HEK293T (cell line): ENCODE measurements at regions not wholly inside any gene's neighbourhood (a gene's known extent, or its start where the extent isn't known, plus 50 kb on each side); places are given as distances from the start of the nearest gene placed in this dataset.
A peak's percentile ranks its signal among the peaks of the same experiment; 100 is the strongest.
"Not testable (repeated sequence)": the region's sequence is repeated elsewhere in the genome, so short reads cannot be mapped to it uniquely, and the experiment has no call there.

ENCODE experiments used
- CTCF ChIA-PET: fragments of 350-600 bp; formaldehyde crosslinking; extraction: SDS; loops from one replicate; lab custom pipeline; 2021; ENCODE audit warnings: antibody characterized with exemption, inconsistent platforms; lab: Yijun Ruan, JAX
- POLR2A ChIA-PET: fragments of 350-600 bp; formaldehyde crosslinking; extraction: SDS; loops from one replicate; lab custom pipeline; 2020; ENCODE audit warnings: antibody characterized with exemption, inconsistent platforms; lab: Yijun Ruan, JAX
- DNase-seq: peaks from one replicate; pipeline ENCODE4 v3.0.0; 2012; ENCODE audit warnings: mixed read lengths; ENCODE audit errors: extremely low spot score
- ARNT ChIP-seq: fragments of 450-650 bp; IDR thresholded peaks from 2 replicates; pipeline ENCODE4 v1.6.1; 2017; ENCODE audit warnings: mild to moderate bottlenecking
- BHLHE40 ChIP-seq: fragments of 450-650 bp; IDR thresholded peaks from 2 replicates; pipeline ENCODE4 v1.6.1; 2016; ENCODE audit warnings: mild to moderate bottlenecking, moderate library complexity, borderline replicate concordance
- CTBP1 ChIP-seq: fragments of 450-650 bp; IDR thresholded peaks from 2 replicates; pipeline ENCODE4 v1.6.1; 2016; ENCODE audit warnings: borderline replicate concordance
- ELF4 ChIP-seq: fragments of 450-650 bp; IDR thresholded peaks from 2 replicates; pipeline ENCODE4 v1.6.1; 2017; ENCODE audit warnings: antibody characterized with exemption
- FOXA1 ChIP-seq: fragments of 450-650 bp; IDR thresholded peaks from 2 replicates; pipeline ENCODE4 v1.6.1; 2016; ENCODE audit warnings: mild to moderate bottlenecking
- FOXK2 ChIP-seq: fragments of 450-650 bp; IDR thresholded peaks from 2 replicates; pipeline ENCODE4 v1.6.1; 2016; ENCODE audit warnings: mild to moderate bottlenecking
- FOXM1 ChIP-seq: fragments of 450-650 bp; IDR thresholded peaks from 2 replicates; pipeline ENCODE4 v1.6.1; 2017; ENCODE audit warnings: mild to moderate bottlenecking, borderline replicate concordance
- HDGF ChIP-seq: fragments of 450-650 bp; IDR thresholded peaks from 2 replicates; pipeline ENCODE4 v1.6.1; 2017; ENCODE audit warnings: antibody characterized with exemption, borderline replicate concordance
- L3MBTL2 ChIP-seq: fragments of 450-650 bp; conservative IDR thresholded peaks from 2 replicates; pipeline ENCODE4 v1.6.1; 2016; ENCODE audit warnings: mild to moderate bottlenecking
- LEF1 ChIP-seq: fragments of 450-650 bp; IDR thresholded peaks from 2 replicates; pipeline ENCODE4 v1.6.1; 2017; ENCODE audit warnings: mild to moderate bottlenecking, borderline replicate concordance
- NFRKB ChIP-seq: fragments of 450-650 bp; IDR thresholded peaks from 2 replicates; pipeline ENCODE4 v1.6.1; 2016; ENCODE audit warnings: mild to moderate bottlenecking, moderate library complexity
- SP1 ChIP-seq: fragments of 450-650 bp; IDR thresholded peaks from 2 replicates; pipeline ENCODE4 v1.6.1; 2017
- SUZ12 ChIP-seq: fragments of 450-650 bp; IDR thresholded peaks from 2 replicates; pipeline ENCODE4 v1.6.1; 2016; ENCODE audit warnings: mild to moderate bottlenecking
- TARDBP ChIP-seq: fragments of 450-650 bp; IDR thresholded peaks from 2 replicates; pipeline ENCODE4 v1.6.1; 2016
- ZNF384 ChIP-seq: fragments of 450-650 bp; IDR thresholded peaks from 2 replicates; pipeline ENCODE4 v1.6.1; 2016
- TF ChIP-seq, protein P1 (sequence below): fragments of 450-650 bp; IDR thresholded peaks from 2 replicates; pipeline ENCODE4 v1.6.1; 2016

DNA sequence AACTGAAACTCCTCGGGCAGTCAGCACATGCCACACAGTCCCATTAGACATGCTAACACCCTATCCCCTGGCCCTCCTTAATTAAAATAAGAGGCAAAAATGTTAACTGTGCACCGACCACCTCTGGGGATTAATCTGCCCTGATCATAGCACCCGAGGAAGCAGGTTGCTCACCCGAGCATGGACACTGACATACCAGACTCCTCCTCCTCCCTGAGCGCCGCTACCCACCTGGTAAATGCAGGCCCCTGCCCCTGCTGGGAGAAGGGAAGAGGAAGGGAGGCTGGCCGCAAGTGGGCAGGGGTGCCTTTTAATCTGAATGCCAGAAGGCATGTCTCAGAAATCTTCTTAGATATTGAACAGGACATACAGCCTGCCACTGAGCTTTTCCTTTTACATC, 360.9 kb downstream of the RRAGC start:
- POLR2A ChIA-PET = no interaction called here
- TF ChIP-seq FOXA1 = no peak
- no peak for TF ChIP-seq ELF4
- DNase-seq = no peak
- CTCF ChIA-PET = interaction anchor here (1.1 kb wide), 1 partner anchor 12 kb away, joined by 3 read pairs; no protein-coding TSS in a partner anchor

DNA sequence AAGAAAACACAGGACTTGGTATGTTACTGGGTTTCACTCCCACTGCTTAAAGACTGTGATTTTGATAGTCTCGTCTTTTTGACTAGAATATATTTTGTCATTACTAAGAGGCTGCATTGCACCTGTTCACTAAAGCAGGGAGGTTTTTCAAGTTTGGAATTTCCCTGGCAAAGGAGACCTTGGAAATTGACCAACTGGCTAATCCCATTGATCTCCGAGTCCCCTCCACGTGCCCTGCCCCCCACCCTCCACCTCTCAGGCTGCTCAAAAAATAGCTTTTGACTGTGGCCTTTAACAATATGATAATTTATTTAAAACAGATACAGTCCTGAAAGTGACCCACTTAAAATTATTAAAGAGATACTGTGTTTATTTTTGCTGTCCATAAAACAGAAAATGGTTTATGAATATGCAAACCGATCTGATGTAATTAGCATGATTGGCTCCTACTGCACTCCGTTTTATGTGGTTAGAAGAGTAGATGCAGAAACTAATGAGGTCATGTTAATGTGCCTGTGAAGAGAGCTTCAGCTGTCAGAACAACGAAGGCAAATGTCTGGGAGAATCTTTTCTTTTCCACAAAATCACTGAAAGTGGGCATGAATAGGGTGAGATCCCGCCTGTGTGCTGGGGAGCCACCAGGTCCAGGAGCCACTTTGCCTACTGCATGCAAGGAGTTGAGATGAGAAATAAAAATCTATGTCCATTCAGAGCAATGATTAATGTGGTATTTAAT, 361.5 kb downstream of the RRAGC start:
- POLR2A ChIA-PET = no interaction called here
- TF ChIP-seq LEF1 (no peak), SUZ12 (no peak), BHLHE40 (no peak), FOXA1 (no peak), FOXM1 (no peak), ELF4 (no peak)
- CTCF ChIA-PET = interaction anchor here (1.1 kb wide), 1 partner anchor 11 kb away, joined by 3 read pairs; no protein-coding TSS in a partner anchor
- DNase-seq = no peak

GRCh38 chr1:38493306-38493705, 366.3 kb downstream of the RRAGC start:
- POLR2A ChIA-PET, CTCF ChIA-PET, DNase-seq: not testable (repeated sequence)

GRCh38 chr1:38489844-38490270, 369.7 kb downstream of the RRAGC start:
- TF ChIP-seq HDGF = no peak
- TF ChIP-seq L3MBTL2 = no peak
- TF ChIP-seq SUZ12 = no peak
- TF ChIP-seq ZNF384 = no peak
- TF ChIP-seq FOXA1 = no peak
- TF ChIP-seq FOXM1 = no peak
- TF ChIP-seq, protein P1, sequence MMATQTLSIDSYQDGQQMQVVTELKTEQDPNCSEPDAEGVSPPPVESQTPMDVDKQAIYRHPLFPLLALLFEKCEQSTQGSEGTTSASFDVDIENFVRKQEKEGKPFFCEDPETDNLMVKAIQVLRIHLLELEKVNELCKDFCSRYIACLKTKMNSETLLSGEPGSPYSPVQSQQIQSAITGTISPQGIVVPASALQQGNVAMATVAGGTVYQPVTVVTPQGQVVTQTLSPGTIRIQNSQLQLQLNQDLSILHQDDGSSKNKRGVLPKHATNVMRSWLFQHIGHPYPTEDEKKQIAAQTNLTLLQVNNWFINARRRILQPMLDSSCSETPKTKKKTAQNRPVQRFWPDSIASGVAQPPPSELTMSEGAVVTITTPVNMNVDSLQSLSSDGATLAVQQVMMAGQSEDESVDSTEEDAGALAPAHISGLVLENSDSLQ = no peak
- TF ChIP-seq FOXK2 = no peak
- no peak for TF ChIP-seq CTBP1
- no peak for TF ChIP-seq TARDBP
- no peak for TF ChIP-seq BHLHE40
- TF ChIP-seq ELF4 = no peak
- TF ChIP-seq ARNT = no peak
- no peak for TF ChIP-seq SP1
- TF ChIP-seq LEF1 = no peak
- TF ChIP-seq NFRKB = no peak
- DNase-seq = peak; percentile 85
- ChIA-PET POLR2A (no interaction called here), CTCF (interaction anchor here (0.6 to 1.6 kb wide), 7 partner anchors 10 to 368 kb away, joined by 3 to 7 read pairs (median 4); no protein-coding TSS in a partner anchor)

DNA sequence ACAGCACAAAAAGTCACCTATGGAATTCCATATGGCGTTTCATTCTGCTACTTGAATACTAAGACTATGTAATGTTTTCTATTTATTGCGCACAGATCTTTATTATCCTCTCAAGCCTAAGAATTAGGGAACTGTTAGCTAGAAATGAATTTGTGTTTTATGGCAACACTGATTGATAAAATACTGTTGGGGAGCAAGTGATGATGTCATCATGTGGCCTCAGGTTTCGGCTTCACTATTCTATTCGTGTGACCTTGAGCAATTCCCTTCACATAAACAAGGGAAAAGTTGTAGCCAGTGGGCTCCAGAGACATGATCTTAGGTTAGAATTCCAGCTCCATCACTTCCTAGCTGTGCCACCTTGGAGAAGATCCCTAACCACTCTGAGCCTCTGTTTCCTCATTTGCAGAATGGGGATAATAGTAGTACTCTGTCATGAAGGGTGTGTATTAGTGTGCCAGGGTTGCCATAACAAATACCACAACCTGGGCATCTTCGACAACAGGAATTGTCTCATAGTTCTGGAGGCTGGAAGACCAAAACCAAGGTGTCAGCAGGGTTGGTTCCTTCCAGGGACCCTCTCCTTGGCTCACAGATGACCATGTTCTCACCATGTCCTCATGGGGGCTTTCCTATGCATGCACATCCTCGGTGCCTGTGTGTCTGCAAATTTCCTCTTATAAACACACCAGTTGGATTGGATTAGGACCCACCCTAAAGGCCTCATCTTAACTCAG, 371.2 kb downstream of the RRAGC start:
- CTCF ChIA-PET = no interaction called here
- POLR2A ChIA-PET = no interaction called here

GRCh38 chr1:38487396-38487795, 372.2 kb downstream of the RRAGC start:
- POLR2A ChIA-PET = interaction anchor here (1.1 kb wide), 1 partner anchor 8 kb away, joined by 3 read pairs; no protein-coding TSS in a partner anchor
- CTCF ChIA-PET = interaction anchor here (0.6 to 0.7 kb wide), 2 partner anchors 12 to 628 kb away, joined by 3 read pairs; partner anchors contain the start of gene MTF1
- DNase-seq = no peak
- TF ChIP-seq ZNF384 (no peak), FOXK2 (no peak)

More for the DNA sequence above, 371.2 kb downstream of the RRAGC start:
- DNase-seq = no peak
- TF ChIP-seq TARDBP = no peak
- TF ChIP-seq LEF1 = no peak
- no peak for TF ChIP-seq CTBP1
- TF ChIP-seq ZNF384 = no peak
- no peak for TF ChIP-seq ELF4
- no peak for TF ChIP-seq NFRKB
- no peak for TF ChIP-seq FOXK2
- TF ChIP-seq SP1 = no peak
- no peak for TF ChIP-seq ARNT
- no peak for TF ChIP-seq SUZ12
- no peak for TF ChIP-seq L3MBTL2
- no peak for TF ChIP-seq FOXA1

DNA sequence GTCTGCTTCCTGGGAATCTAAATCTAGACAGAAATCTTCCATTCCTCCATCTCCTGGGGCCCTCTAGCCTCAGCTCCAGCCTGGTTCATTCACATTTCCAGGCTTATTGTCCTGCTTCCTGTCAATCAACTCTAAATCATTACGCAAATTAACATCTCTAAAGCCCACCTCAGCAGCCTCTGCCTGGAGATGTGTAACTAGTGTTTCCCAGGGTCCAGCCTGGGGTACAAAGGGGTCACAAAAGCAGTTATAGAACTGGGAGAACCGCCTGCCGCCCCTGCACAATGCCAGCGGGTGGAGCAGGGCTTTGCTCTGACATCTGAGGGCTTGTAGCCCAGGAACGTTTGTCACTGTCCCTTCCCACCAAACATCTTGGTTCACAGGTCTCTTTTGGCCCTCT, 373.5 kb downstream of the RRAGC start:
- ChIA-PET POLR2A (no interaction called here), CTCF (interaction anchor here (0.6 kb wide), 1 partner anchor 64 kb away, joined by 3 read pairs; no protein-coding TSS in a partner anchor)
- TF ChIP-seq LEF1 (no peak), ELF4 (no peak), ARNT (no peak), ZNF384 (no peak), FOXM1 (no peak), FOXK2 (no peak), CTBP1 (no peak), SP1 (no peak), TARDBP (no peak), L3MBTL2 (no peak)
- no peak for DNase-seq
